Activated T-cell treated with anti-CD3 and anti-CD28 coated beads for 48 hours (primary cell): ENCODE measurements at regions not wholly inside any gene's neighbourhood (a gene's known extent, or its start where the extent isn't known, plus 50 kb on each side); places are given as distances from the start of the nearest gene placed in this dataset.
A peak's percentile ranks its signal among the peaks of the same experiment; 100 is the strongest.
"Not testable (repeated sequence)": the region's sequence is repeated elsewhere in the genome, so short reads cannot be mapped to it uniquely, and the experiment has no call there.

ENCODE experiments used
- DNase-seq: peaks from one replicate; pipeline ENCODE4 v3.0.0-alpha.2; 2020; ENCODE audit warnings: low read depth

DNA sequence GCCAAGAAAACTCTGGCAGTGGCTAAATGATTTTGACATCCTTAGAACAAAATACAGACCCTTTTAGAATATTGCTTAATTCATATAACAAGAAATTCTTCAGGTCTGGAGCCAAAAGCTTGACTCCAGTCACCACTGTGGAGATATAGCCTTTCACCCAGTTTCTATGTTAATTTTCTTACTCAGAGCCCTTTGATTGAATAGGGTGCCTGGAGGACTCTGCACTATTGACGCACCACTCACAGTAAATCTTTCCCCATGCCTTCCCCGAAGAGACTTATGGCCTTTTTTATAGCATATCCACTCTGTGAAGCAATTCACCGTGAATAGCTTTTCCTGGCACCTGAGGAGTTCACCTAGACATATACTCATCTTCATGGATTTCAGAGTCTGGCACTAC lies 613.8 kb downstream of the ZWINT start:
- no peak for DNase-seq

DNA sequence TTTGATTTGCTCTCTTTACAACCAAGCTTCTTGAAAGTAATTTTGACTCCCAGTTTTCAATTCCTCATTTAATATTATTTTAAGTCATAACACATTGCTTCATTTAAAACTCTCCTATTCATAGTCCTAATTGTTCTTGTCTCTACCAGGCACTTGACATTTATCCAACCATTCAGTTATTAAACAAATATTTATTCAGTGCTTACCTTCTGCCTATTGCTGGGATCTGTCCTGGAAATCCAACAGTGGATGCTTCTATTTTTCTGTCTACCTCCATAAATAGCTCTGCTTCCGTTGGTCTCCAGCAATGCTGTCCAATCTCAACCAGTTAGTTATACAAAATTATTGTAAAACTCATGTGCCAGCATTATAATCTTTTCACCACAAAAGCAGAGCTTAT lies 615.1 kb downstream of the ZWINT start:
- DNase-seq: no peak

DNA sequence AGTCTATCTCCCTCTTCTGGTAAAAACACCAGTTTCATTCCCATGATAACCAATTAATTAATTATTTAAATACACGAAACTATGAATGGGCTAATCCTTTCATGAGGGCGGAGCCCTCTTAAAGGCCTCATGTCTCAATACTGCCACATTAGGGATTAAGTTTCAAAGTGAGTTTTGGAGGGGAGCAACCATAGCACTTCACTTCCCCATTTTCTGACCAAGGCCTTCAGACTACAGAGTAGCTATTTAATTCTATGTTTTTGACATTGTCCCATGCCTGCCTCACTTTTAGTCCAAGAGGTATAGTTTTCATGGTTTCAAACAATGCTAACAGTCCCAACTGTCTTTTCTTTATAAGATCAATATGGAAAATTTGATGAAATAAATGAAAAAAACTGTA lies 618.6 kb downstream of the ZWINT start:
- no peak for DNase-seq

DNA sequence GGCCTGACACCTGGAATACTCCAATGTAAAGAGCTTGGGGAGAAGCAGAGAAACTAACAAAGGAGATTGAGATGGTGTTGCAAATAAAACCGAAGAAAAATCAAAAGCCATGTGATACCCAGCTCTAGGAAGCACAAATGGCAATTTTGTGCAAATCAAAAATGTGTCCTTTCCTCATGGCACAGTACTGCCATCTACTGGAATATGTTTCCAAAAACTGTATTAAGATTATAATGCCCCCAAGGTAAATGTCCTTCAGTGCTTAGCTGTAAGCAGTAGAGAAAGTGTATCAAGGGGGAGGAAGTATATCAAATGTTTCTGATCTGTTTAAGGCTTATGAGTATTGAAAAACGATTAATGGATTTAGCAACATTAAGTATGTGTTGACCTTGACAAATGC lies 620.3 kb downstream of the ZWINT start:
- DNase-seq: not testable (repeated sequence)

DNA sequence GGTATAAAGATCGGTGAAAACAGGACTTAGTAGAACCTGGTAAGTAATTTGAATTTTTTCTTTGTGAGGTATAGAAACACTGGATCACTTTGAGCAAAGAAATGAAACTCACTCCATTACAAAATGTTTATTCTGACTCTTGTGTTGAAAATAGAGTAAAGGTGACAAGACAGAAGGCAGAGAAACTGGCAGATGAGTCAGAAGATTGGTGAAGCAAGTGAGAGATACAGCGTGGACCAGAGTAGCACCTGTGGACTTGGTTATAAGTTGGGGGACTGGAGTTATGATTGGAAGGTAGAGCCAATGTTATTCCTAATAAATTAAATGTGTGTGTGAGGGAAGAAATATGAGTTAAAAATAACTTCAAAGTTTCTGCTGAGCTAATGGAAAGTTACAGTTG lies 620.9 kb downstream of the ZWINT start:
- DNase-seq: no peak

DNA sequence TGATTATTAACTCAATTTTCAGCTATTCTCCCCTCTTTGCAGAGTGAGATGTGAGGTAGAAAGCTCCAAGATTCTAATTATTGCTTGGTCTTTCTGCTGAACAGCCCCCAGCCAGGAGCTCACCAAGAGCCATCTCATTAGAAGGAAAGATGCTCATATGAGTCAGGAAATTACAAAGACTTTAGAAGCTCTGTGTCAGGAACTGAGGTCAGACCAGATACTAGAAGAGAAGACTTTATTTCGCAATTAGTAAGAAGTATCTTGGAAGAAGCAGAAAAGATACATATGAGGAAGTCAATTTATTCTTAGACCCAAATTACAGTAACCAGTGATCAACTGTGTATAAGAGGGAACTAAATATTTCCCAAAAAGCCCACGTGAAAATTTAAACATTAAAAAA lies 626.9 kb downstream of the ZWINT start:
- no peak for DNase-seq

DNA sequence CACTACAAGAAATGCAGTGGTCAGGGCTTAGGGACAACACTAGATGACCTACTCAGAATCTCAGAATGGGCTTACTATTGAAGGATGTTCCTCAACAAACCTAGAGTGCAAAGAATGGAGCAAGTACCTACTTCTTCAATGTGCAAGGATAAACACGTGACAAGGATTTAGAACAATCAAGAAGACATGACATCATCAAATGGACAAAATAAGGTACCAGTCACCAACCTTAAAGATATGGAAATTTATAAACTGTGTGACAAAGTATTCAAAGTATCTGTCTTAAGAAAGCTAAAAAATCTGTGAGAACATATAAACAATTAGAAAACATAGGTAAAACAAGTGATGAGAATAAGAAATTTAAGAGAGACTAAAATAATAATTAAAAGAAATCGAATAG lies 656.1 kb downstream of the ZWINT start:
- DNase-seq: no peak

DNA sequence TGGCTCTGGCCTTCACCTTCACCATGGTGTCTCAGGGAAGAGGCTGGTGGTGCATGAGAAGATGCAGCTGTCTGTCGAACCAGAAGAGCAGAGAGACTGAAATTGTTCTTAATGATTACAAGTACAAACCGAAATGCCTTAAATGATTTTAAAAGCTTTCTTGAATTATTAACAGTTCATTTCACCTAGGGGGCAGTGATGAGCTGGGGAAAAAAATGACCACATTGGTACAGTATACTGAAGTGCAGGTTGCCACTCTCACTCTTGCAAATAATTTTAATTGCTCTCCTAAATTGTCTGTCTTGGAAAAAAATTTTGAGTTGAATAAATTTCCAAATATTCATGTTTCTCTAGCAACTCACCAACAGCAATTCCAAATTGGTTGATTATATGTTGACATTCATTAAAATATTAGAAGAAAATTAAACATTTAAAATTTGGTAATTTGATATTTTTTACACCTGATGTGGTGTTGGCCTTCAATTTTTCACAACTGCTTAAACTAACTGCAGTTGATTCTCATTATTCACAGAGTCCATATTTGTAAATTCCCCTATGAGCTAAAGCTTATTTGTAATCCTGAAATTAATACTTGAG lies 692.6 kb downstream of the ZWINT start:
- no peak for DNase-seq

DNA sequence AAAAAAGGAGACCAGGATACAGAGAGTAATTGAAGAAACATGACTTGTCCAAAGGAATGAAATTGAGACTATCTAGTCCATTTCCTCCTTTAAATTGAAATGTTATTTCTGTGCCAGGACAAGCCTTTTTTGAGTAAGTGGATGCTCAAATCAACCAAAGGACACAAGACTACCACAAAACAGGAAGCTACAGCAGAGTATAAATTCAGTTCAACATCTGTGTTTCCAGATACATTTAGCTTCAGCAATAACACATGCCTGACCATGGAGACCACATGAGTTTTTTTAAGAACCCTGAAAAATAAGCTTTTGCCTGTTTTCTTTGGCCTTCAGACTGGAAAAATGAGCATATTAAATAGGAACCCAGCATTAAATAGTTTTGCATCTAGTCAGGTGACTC lies 707.5 kb downstream of the ZWINT start:
- DNase-seq: no peak

DNA sequence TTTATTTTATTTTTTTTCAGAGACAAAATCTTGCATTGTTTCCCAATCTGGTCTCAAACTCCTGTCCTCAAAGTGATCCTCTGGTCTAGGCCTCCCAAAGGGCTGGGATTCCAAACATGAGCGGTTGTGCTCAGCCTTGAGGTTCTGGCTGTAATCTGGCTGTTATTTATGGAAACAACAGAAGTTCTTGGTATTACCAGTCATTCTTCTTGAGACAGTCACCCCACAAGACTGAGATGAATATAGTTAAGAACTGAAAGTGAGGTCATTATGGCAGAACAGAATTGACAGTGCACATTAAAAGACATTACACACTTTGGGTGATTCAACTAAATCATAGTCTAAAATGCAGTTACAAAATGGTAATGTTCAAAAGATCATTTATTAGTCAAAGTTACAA lies 719.5 kb downstream of the ZWINT start:
- no peak for DNase-seq

DNA sequence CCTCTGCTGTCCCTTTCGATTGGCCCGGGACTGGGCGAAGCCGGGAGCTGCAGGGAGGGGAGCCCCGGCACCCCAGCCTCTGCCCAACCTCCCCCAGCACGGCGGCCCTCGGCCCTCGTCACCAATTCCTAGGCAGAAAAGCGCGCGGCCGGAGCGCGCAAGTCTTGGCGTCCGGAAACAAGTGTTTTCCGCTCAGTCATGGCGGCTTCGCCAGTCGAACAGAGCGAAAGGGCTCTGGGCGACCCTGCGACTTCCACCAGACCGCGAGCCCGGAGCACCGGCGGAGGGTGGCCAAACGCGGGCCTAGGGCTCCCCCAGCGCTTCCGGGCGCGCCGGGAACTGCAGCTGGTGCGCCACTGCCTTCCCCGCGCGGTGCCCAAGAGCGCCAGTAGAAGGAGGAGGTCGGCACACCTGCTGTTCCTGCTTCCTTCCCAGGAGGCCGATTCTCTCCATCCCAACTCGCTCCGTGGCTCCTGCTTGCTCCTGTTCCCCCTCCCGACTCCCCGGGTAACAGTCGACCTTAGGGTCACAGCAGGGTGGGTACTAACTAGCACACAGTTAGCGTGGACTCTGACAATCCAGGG lies 729.9 kb downstream of the ZWINT start:
- DNase-seq: peak; percentile 21

DNA sequence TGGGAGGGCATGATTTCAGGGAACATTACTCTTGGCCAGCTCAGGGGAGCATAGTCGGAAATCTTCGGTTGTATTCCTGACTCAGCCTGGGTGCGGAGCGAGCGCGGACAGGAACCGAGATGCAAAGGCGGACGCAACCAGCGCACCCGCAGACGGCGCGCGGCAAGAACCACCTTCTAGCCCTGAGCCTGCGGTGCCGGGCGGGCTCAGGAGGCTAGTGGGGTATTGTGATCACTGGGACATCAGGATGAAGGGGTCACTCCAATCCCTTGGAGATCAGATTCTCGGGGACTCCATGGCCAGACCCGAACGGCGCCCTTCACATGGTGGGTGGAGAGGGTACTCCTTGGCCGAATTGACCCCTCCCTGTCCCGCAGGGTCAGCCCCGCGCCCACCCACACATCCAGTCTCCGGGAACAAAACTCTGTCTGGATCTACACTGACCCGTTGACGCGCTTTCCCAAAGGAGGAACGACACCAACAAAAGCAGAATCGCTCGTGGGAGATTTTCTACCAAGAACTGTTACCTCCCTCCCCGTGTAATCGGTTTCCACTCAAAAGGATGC lies 730.5 kb downstream of the ZWINT start:
- no peak for DNase-seq

DNA sequence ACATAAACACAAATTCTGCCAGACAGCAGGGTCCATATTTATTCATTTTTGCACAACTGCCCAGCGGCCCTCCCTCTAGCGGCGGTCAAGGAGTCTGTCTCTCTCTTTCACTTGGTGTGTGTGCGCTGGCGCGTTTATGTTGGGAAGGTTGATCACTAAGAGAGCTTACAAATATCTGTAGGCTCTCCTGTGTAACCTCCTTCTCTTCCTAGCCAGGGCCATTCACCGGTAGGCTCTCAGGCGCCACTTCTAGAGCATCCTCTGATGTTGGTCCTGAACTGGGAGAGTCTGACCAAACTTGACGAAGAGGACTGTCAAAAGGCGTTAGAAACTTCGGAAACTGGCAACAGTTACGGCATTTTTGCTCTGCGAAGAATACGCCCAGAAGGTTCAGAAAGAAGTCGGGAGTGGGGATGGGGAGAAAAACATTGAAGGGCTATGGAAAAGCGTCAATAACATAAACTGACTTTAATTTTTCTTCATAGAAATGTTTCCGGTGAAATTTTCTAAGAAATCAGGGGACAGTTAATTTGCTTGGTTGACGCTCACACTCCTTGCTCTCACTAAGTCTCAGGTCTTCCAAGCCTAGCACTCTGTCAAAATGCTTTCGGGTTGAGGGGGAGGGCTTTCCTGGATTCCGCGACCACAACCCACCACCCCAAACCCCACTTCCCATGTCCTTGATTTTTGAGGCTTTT lies 731.1 kb downstream of the ZWINT start:
- DNase-seq: no peak

DNA sequence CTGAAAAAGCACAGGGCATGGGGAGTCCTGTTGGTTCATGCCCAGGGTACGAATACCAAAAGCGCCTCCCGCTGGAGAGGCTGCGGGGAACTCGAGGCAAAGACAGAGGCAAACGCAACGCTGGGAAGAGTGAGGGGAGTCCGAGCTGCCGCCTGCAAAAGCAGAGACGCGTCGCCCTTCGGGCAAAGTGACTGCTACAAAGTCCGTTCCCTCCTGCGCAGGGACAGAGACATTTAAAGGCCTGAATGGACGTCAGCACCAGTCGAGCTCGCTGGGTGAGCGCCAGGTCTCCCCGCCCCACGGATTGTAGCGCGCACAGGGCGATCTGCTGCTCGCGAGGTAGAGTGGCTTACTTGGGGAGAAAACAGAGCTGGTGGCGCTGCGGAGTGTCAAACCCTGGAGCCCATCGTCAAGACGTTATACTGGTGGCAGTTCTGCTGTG lies 732.8 kb downstream of the ZWINT start:
- no peak for DNase-seq

DNA sequence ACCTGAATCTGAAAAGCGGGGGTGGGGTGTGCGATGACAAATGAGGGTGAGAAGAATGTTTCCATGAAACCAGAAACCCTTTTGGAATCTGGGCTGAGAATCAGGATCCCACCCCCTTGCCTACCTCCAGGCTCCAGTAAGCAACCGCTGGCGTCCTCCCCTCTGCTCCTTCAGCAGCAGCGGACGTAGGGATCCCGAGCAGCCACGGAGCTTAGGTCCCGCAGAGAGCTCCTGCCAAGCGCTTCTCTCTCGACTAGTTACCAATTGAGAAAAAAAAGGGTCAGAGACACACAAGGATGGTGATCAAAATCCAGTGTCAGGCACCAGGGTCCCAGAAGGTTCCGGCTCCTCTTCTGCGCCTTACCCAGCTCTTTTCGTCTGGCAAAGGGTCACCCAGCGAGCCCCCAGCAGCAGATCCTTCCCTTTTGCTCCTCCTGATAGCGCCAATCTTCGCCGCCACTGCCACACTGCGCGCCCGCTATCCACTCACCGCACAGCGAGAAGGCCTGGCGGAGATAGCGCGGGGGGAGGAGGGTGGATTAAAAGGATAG lies 733.5 kb downstream of the ZWINT start:
- DNase-seq: no peak

DNA sequence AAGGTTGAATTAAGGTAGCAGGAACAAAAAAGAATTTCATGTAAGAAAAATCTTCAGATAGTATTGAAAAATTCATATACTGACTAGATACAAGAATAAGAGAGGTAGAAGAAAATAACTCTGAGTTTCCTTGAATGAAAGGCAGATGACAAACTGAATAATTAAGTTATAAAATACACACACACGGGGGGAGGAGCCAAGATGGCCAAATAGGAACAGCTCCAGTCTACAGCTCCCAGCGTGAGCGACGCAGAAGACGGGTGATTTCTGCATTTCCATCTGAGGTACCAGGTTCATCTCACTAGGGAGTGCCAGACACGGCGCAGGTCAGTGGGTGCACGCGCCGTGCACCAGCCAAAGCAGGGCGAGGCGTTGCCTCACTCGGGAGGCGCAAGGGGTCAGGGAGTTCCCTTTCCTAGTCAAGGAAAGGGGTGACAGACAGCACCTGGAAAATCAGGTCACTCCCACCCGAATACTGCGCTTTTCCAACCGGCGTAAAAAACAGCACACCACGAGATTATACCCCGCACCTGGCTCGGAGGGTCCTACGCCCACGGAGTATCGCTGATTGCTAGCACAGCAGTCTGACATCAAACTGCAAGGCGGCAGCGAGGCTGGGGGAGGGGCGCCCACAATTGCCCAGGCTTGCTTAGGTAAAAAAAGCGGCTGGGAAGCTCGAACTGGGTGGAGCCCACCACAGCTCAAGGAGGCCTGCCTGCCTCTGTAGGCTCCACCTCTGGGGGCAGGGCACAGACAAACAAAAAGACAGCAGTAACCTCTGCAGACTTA lies 759.2 kb downstream of the ZWINT start:
- DNase-seq: not testable (repeated sequence)

DNA sequence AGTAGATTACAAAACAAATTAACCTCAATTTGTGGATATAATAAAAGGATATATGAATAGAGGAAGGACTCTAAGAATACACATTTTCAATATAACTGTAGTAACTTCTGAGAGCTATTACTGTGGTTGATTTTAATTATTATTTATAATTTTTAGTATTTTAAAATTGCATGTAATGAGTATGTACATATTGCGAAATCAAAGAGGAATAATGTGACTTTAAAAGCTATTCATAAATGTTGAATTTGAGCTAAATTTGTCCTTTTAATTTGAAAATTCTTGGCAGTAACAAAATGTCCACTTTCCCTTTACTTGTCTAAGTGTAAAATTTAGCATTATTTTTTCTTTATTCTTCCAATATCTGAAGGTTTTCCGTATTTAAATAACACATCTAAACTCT lies 750.6 kb upstream of the PCDH15 start:
- DNase-seq: no peak

DNA sequence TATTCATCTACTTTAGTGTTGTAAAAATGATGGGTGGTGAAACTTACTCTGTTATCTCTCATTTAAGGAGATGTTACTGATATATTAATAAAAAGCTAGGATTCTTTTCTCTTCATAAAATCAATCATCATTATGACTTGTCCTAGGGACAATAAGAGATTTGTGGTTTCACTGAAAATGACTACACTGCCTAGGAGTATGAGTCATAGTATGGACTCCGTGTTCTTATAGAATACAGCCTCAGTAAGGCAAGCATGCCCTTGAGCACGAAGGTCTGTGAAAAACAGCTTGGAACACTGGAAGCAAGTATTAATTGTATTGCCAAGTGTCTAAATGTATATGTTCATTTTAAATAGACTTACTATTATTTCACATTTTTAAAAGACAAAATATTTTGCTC lies 749.2 kb upstream of the PCDH15 start:
- no peak for DNase-seq

DNA sequence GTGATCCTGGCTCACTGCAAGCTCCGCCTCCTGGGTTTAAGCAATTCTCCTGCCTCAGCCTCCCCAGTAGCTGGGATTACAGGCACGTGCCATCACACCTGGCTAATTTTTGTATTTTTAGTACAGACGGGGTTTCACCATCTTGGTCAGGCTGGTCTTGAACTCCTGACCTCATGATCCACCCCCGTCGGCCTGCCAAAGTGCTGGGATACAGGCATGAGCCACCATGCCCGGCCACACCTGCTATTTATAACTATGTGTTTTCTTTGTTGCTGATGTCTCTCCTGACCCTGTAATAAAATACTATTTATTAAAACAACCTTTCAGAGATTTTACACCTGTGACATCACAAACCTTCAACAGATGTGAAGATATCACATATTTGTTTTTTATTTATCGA lies 736.5 kb upstream of the PCDH15 start:
- DNase-seq: not testable (repeated sequence)

DNA sequence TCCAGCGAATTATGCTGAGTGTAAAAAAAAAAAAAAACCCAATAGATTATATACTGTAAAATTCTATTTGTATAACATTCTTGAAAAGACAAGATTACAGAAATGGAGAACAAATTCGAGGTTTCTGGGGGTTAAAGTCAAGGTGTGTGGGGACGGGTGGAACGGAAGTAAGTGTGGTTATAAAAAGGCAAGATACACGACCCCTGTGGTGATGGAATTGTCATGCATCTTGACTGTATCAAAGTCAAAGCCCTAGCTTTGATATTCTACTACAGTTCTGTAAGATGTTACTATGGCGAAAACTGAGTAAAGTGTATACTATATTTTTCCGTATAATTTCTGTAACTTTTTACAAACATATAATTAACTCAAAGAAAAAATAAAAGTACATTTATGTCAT lies 718.2 kb upstream of the PCDH15 start:
- DNase-seq: no peak

DNA sequence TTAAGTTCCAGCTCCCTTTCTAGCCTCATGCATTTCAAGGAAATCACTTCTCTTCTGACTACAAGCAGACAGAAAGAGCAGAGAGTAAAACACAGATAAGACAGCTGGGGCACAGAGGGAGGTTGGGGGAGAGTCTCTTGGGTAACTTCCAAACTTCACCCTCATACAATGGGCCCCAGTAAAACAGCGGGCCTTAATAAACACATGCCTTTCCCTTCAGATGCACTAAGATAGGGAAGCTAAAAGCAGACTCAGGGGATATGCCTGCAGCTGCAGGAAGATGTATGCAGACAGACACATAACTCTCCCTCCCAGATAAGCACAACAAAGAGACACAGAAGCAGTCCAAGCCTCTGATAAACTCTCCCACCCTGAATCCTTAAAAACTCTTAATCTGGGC lies 717.4 kb upstream of the PCDH15 start:
- not testable (repeated sequence) for DNase-seq

DNA sequence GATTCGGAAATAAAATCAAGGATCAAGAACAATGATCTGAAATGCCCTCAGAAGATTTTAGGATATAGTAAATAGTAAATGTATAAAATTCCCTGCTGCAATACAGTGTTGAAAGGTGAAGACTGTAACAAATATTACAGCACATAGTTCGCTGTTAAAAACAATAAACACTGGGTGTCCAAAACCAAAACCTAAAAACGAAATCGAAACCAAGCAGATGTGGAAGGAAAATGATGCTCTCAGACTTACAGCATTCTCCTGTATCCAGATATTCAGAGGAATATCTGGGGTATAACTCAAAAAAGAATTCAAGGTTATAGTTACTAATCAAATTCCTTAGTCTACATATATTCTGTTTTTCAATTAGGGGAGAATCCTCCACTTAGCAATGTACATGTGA lies 708.1 kb upstream of the PCDH15 start:
- DNase-seq: no peak
